K562 (cell line): ENCODE measurements at regions not wholly inside any gene's neighbourhood (a gene's known extent, or its start where the extent isn't known, plus 50 kb on each side); places are given as distances from the start of the nearest gene placed in this dataset.

ENCODE experiments used
- ATAC-seq: fragments of 200-7000 bp; cut with Tn5 transposase; 3 replicates; pipeline ENCODE4 v1.9.1; 2020; ENCODE audit warnings: moderate library complexity
- BruUV-seq: library from RNA; stranded (reverse); fragments of 400-500 nt; replicated peaks from 2 replicates; lab custom pipeline; 2021; lab: Mats Ljungman, UMichigan
- CTCF ChIA-PET: fragments of 300-600 bp; formaldehyde crosslinking; extraction: SDS; loops from one replicate; lab custom pipeline; 2021; ENCODE audit warnings: low intra/inter-chr PET ratio; lab: Yijun Ruan, JAX
- POLR2A ChIA-PET: fragments of 300-600, 350-650 bp; sonication (Branson Sonifier 250); formaldehyde crosslinking; extraction: SDS; loops from one replicate; lab custom pipeline; 2021; ENCODE audit warnings: antibody characterized with exemption, inconsistent platforms; lab: Yijun Ruan, JAX
- DNase-seq, 4 experiments: peaks; one replicate each; pipeline versions ENCODE4 v3.0.0 to v3.0.0-alpha.2; 2011 to 2018; ENCODE audit warnings: low spot score in 3 of 4, mixed read lengths in 3 of 4; ENCODE audit errors: extremely low read depth in 1 of 4
- FAIRE-seq: peaks from 2 replicates; lab custom pipeline; 2011; peaks lifted over from hg19 to GRCh38; lab: Jason Lieb, UNC
- H2AFZ ChIP-seq: 2 replicates; pipeline ENCODE4 v1.6.0; 2011; ENCODE audit warnings: low read depth, low read length, control low read depth, inconsistent platforms
- H3K27ac ChIP-seq: fragments of 200-600 bp; 3 replicates; pipeline ENCODE4 v1.8.0; 2011; ENCODE audit warnings: low read depth, mild to moderate bottlenecking, control low read depth, inconsistent platforms, low read length, moderate library complexity, mixed read lengths; ENCODE audit errors: extremely low read depth
- H3K27me3 ChIP-seq, 2 experiments: fragments of 300-600 bp in 1 of 2; 2 replicates in 1 of 2; 3 replicates in 1 of 2; pipeline versions ENCODE4 v1.6.0 to v1.8.0; 2011; ENCODE audit warnings: inconsistent platforms in 2 of 2, low read length in 2 of 2, mild to moderate bottlenecking in 1 of 2, mixed read lengths in 1 of 2, moderate library complexity in 1 of 2; ENCODE audit not compliant: control insufficient read depth in 2 of 2, insufficient read depth in 2 of 2
- H3K36me3 ChIP-seq: fragments of 300-600 bp; 3 replicates; pipeline ENCODE4 v1.8.0; 2011; ENCODE audit warnings: mild to moderate bottlenecking, low read length, inconsistent platforms; ENCODE audit not compliant: control insufficient read depth, insufficient read depth
- H3K4me1 ChIP-seq, 2 experiments: fragments of 200-600 bp in 1 of 2; replicated peaks in 1 of 2; 2 replicates in 1 of 2; 3 replicates in 1 of 2; pipeline versions ENCODE4 v1.5.1 to v1.8.0; 2011; ENCODE audit warnings: inconsistent platforms in 2 of 2, low read length in 2 of 2, mild to moderate bottlenecking in 1 of 2, mixed read lengths in 1 of 2, moderate library complexity in 1 of 2; ENCODE audit not compliant: control insufficient read depth in 2 of 2, insufficient read depth in 2 of 2
- H3K4me2 ChIP-seq: 2 replicates; pipeline ENCODE4 v1.6.1; 2011; ENCODE audit warnings: low read length, control low read depth, inconsistent platforms, mixed read lengths; ENCODE audit not compliant: insufficient read depth
- H3K4me3 ChIP-seq: fragments of 200-600 bp; sonication (generic), shearing (Covaris generic); 2 replicates; pipeline ENCODE4 v1.5.1; 2016; ENCODE audit warnings: control low read depth, inconsistent platforms
- H3K79me2 ChIP-seq: fragments of 200-600 bp; 3 replicates; pipeline ENCODE4 v1.8.0; 2011; ENCODE audit warnings: low read length, inconsistent platforms; ENCODE audit not compliant: control insufficient read depth, insufficient read depth
- H3K9ac ChIP-seq, 2 experiments: 2 replicates each; pipeline versions ENCODE4 v1.6.0 to v1.6.1; 2011; ENCODE audit warnings: low read depth in 2 of 2, low read length in 2 of 2, control low read depth in 1 of 2, inconsistent platforms in 1 of 2, mild to moderate bottlenecking in 1 of 2, mixed read lengths in 1 of 2; ENCODE audit not compliant: insufficient read depth in 1 of 2
- H3K9me1 ChIP-seq: one replicate; pipeline ENCODE4 v1.6.0; 2011; ENCODE audit warnings: inconsistent platforms, mild to moderate bottlenecking, low read length, moderate library complexity; ENCODE audit not compliant: control insufficient read depth, insufficient read depth
- H3K9me3 ChIP-seq: replicated peaks from 2 replicates; pipeline ENCODE4 v1.5.1; 2011; ENCODE audit warnings: low read depth, low read length, inconsistent platforms; ENCODE audit not compliant: control insufficient read depth, insufficient read depth
- H4K20me1 ChIP-seq: replicated peaks from 2 replicates; pipeline ENCODE4 v1.6.1; 2011; ENCODE audit warnings: low read length, inconsistent platforms, mixed read lengths; ENCODE audit not compliant: control insufficient read depth, insufficient read depth
- ARHGAP35 ChIP-seq: fragments of 450-650 bp; IDR thresholded peaks from 2 replicates; pipeline ENCODE4 v1.6.1; 2018; ENCODE audit not compliant: partially characterized antibody
- CBX1 ChIP-seq: sonication (generic); IDR thresholded peaks from 2 replicates; pipeline ENCODE4 v1.6.1; 2016; ENCODE audit warnings: antibody characterized with exemption, low read depth, mild to moderate bottlenecking
- ELK3 ChIP-seq: fragments of 450-650 bp; formaldehyde crosslinking; IDR thresholded peaks from 2 replicates; pipeline ENCODE4 v1.4.0; 2020; ENCODE audit warnings: mild to moderate bottlenecking
- ETV5 ChIP-seq: sonication (generic); formaldehyde crosslinking; IDR thresholded peaks from 2 replicates; pipeline ENCODE4 v1.4.0; 2020; ENCODE audit warnings: low read depth, mild to moderate bottlenecking, missing genetic modification reagents
- KDM4B ChIP-seq, 2 experiments: fragments of 450-650 bp in 1 of 2; sonication (generic) in 1 of 2; IDR thresholded peaks; 2 replicates each; pipeline ENCODE4 v1.6.1; 2016 to 2017; ENCODE audit warnings: borderline replicate concordance in 2 of 2, antibody characterized with exemption in 1 of 2, low read depth in 1 of 2, mild to moderate bottlenecking in 1 of 2
- NFXL1 ChIP-seq: fragments of 450-650 bp; formaldehyde crosslinking; IDR thresholded peaks from 2 replicates; pipeline ENCODE4 v1.4.0; 2021; ENCODE audit warnings: mild to moderate bottlenecking
- POLR2H ChIP-seq: IDR thresholded peaks from 2 replicates; pipeline ENCODE4 v1.6.1; 2016; ENCODE audit warnings: missing genetic modification characterization, low read depth, mild to moderate bottlenecking, control low read depth, missing compliant biosample characterization, moderate library complexity
- PREB ChIP-seq: sonication (generic); formaldehyde crosslinking; IDR thresholded peaks from 2 replicates; pipeline ENCODE4 v1.8.1; 2023; ENCODE audit warnings: mild to moderate bottlenecking, missing genetic modification reagents
- SNAPC5 ChIP-seq: fragments of 250-450 bp; sonication (Bioruptor Pico); IDR thresholded peaks from 2 replicates; pipeline ENCODE4 v1.8.0; 2021; ENCODE audit warnings: moderate library complexity, mild to moderate bottlenecking, inconsistent platforms
- ZBTB26 ChIP-seq: fragments of 450-650 bp; formaldehyde crosslinking; IDR thresholded peaks from 2 replicates; pipeline ENCODE4 v1.4.0; 2022; ENCODE audit warnings: missing genetic modification characterization
- WGBS: fragments of 100-300 bp; shearing (Covaris generic); methylation state at CpG from one replicate; pipeline ENCODE4 v1.1.6; 2016; ENCODE audit warnings: low coverage, mixed read lengths; ENCODE audit not compliant: insufficient coverage; ENCODE audit errors: missing lambda C conversion rate; 5-methylcytosine and 5-hydroxymethylcytosine counted together
- in situ Hi-C: fragments of 300-500 bp; cut with MboI; formaldehyde crosslinking; loops from 4 replicates; pipeline ENCODE4 v1.15.0; 2018; ENCODE audit warnings: inconsistent platforms, mixed read lengths
- intact Hi-C: fragments of 100-400 bp; cut with micrococcal nuclease; formaldehyde crosslinking; loops from 2 replicates; pipeline ENCODE4 v1.14.2; 2022

- TF ChIP-seq SNAPC5 (CRISPR knock-in tag) (no peak), ELK3 (CRISPR knock-in tag) (no peak)
Observed at GRCh38 chr1:81510701-81511100, 290.0 kb upstream of the ADGRL2 start (continued).

- Histone ChIP-seq H2AFZ (no peak overlapping the region), H3K9me1 (no peaks in the 10 kb centered on the region), H3K9me3 (no peaks in the 10 kb centered on the region), H4K20me1 (no peaks in the 10 kb centered on the region), H3K27ac (no peak overlapping the region), H3K4me1 (no peaks in the 10 kb centered on the region), H3K4me3 (no peak overlapping the region), H3K27me3 (no peaks in the 10 kb centered on the region), H3K36me3 (no peaks in the 10 kb centered on the region), H3K79me2 (no peaks in the 10 kb centered on the region), H3K4me2 (no peak overlapping the region), H3K9ac (no peak overlapping the region)
- ChIA-PET POLR2A (no interaction called here), CTCF (no interaction called here)
- no TSS peak for BruUV-seq
- intact Hi-C loops (no loop called here), in situ Hi-C loops (no loop called here)
- no peak for ATAC-seq
- DNase-seq: no peak
- no peak for FAIRE-seq
- TF ChIP-seq KDM4B (IDR thresholded peaks at IDR 0.05; ENCODE audit: borderline replicate concordance in 2 of 2, low read depth in 1 of 2) (no peak), POLR2H (tag) (no peak), CBX1 (no peak), ETV5 (no peak), PREB (no peak), ZBTB26 (CRISPR knock-in tag) (no peak), NFXL1 (no peak), ARHGAP35 (no peak)
- WGBS: 0% methylated on average over 5 of the region's 5 CpGs
Observed at GRCh38 chr1:81509594-81509993, 291.1 kb upstream of the ADGRL2 start.
